ENCODE measurements at regions not wholly inside any gene's neighbourhood (a gene's known extent, or its start where the extent isn't known, plus 50 kb on each side); places are given as distances from the start of the nearest gene placed in this dataset.

GRCh38 chr12:58765653-58766512 lies 154.4 kb downstream of the LRIG3 start:
- Mint-ChIP-seq H3K4me1 (no peaks in the 10 kb centered on the region), H3K27me3 (no peaks in the 10 kb centered on the region), H3K9me3 (peaks cover 9% of the 10 kb centered on the region)

GRCh38 chr12:58766513-58766870 lies 153.8 kb downstream of the LRIG3 start:
- Mint-ChIP-seq H3K27me3 (no peaks in the 10 kb centered on the region), H3K27ac (no peak overlapping the region), H3K4me3 (no peak overlapping the region), H3K36me3 (no peaks in the 10 kb centered on the region), H3K9me3 (peaks cover 11% of the 10 kb centered on the region), H3K4me1 (no peaks in the 10 kb centered on the region)
- DNase-seq, result no peak
- CTCF ChIA-PET, result no interaction called here

More at GRCh38 chr12:58765653-58766512, 154.4 kb downstream of the LRIG3 start:
- Mint-ChIP-seq H3K27ac (no peak overlapping the region), H3K36me3 (no peaks in the 10 kb centered on the region), H3K4me3 (no peak overlapping the region)
- CTCF ChIA-PET, result no interaction called here
- no peak for DNase-seq

GRCh38 chr12:58767496-58767895 lies 152.8 kb downstream of the LRIG3 start:
- Mint-ChIP-seq H3K27ac (no peak overlapping the region), H3K9me3 (peaks cover 15% of the 10 kb centered on the region)
- DNase-seq, result no peak

GRCh38 chr12:58773986-58774385 lies 146.3 kb downstream of the LRIG3 start:
- H3K27ac Mint-ChIP-seq, result no peak overlapping the region
- DNase-seq, result no peak
- H3K9me3 Mint-ChIP-seq, result peaks cover 10% of the 10 kb centered on the region
- CTCF ChIA-PET, result interaction anchor here (0.7 kb wide), 1 partner anchor 1409 kb away, joined by 3 read pairs; no protein-coding TSS in a partner anchor
- no peaks in the 10 kb centered on the region for H3K36me3 Mint-ChIP-seq
- no peak overlapping the region for H3K4me3 Mint-ChIP-seq
- H3K4me1 Mint-ChIP-seq, result no peaks in the 10 kb centered on the region
- no peaks in the 10 kb centered on the region for H3K27me3 Mint-ChIP-seq

More at GRCh38 chr12:58767496-58767895, 152.8 kb downstream of the LRIG3 start:
- CTCF ChIA-PET, result no interaction called here
- no peaks in the 10 kb centered on the region for H3K4me1 Mint-ChIP-seq
- no peaks in the 10 kb centered on the region for H3K36me3 Mint-ChIP-seq
- no peak overlapping the region for H3K4me3 Mint-ChIP-seq
- H3K27me3 Mint-ChIP-seq, result no peaks in the 10 kb centered on the region

- CTCF ChIA-PET, result no interaction called here
- Mint-ChIP-seq H3K9me3 (peaks cover 7% of the 10 kb centered on the region), H3K27ac (no peak overlapping the region)
Measured at GRCh38 chr12:58774731-58775130, 145.6 kb downstream of the LRIG3 start.

GRCh38 chr12:58775396-58775795 lies 144.9 kb downstream of the LRIG3 start:
- Mint-ChIP-seq H3K27ac (no peak overlapping the region), H3K4me3 (no peak overlapping the region), H3K27me3 (no peaks in the 10 kb centered on the region), H3K4me1 (no peaks in the 10 kb centered on the region), H3K36me3 (no peaks in the 10 kb centered on the region), H3K9me3 (peaks cover 7% of the 10 kb centered on the region)
- DNase-seq, result no peak
- CTCF ChIA-PET, result no interaction called here

More at GRCh38 chr12:58774731-58775130, 145.6 kb downstream of the LRIG3 start:
- Mint-ChIP-seq H3K36me3 (no peaks in the 10 kb centered on the region), H3K4me3 (no peak overlapping the region), H3K4me1 (no peaks in the 10 kb centered on the region), H3K27me3 (no peaks in the 10 kb centered on the region)
- DNase-seq, result no peak

- no peaks in the 10 kb centered on the region for H3K4me1 Mint-ChIP-seq
- no peak overlapping the region for H3K27ac Mint-ChIP-seq
- CTCF ChIA-PET, result no interaction called here
- no peak for DNase-seq
- H3K27me3 Mint-ChIP-seq, result no peaks in the 10 kb centered on the region
- H3K36me3 Mint-ChIP-seq, result no peaks in the 10 kb centered on the region
- no peak overlapping the region for H3K4me3 Mint-ChIP-seq
- H3K9me3 Mint-ChIP-seq, result peaks cover 4% of the 10 kb centered on the region
Measured at GRCh38 chr12:58776144-58776543, 144.2 kb downstream of the LRIG3 start.

GRCh38 chr12:58777815-58778214 lies 142.5 kb downstream of the LRIG3 start:
- no peak overlapping the region for H3K27ac Mint-ChIP-seq
- no peaks in the 10 kb centered on the region for H3K27me3 Mint-ChIP-seq
- no peaks in the 10 kb centered on the region for H3K36me3 Mint-ChIP-seq
- CTCF ChIA-PET, result no interaction called here
- H3K4me1 Mint-ChIP-seq, result no peaks in the 10 kb centered on the region
- no peaks in the 10 kb centered on the region for H3K9me3 Mint-ChIP-seq
- H3K4me3 Mint-ChIP-seq, result no peak overlapping the region
- no peak for DNase-seq

GRCh38 chr12:58781609-58782008 lies 138.7 kb downstream of the LRIG3 start:
- CTCF ChIA-PET, result no interaction called here
- DNase-seq, result no peak
- no peaks in the 10 kb centered on the region for H3K27me3 Mint-ChIP-seq
- H3K4me1 Mint-ChIP-seq, result no peaks in the 10 kb centered on the region
- H3K9me3 Mint-ChIP-seq, result peaks cover 3% of the 10 kb centered on the region
- H3K4me3 Mint-ChIP-seq, result no peak overlapping the region
- no peak overlapping the region for H3K27ac Mint-ChIP-seq
- no peaks in the 10 kb centered on the region for H3K36me3 Mint-ChIP-seq

GRCh38 chr12:58787021-58787760 lies 133.1 kb downstream of the LRIG3 start:
- H3K9me3 Mint-ChIP-seq, result peaks cover 3% of the 10 kb centered on the region
- H3K4me3 Mint-ChIP-seq, result no peak overlapping the region
- H3K27ac Mint-ChIP-seq, result no peak overlapping the region
- DNase-seq, result no peak
- CTCF ChIA-PET, result no interaction called here
- no peaks in the 10 kb centered on the region for H3K27me3 Mint-ChIP-seq
- no peaks in the 10 kb centered on the region for H3K36me3 Mint-ChIP-seq
- no peaks in the 10 kb centered on the region for H3K4me1 Mint-ChIP-seq

- Mint-ChIP-seq H3K9me3 (peaks cover 3% of the 10 kb centered on the region), H3K27ac (no peak overlapping the region), H3K27me3 (no peaks in the 10 kb centered on the region), H3K4me1 (no peaks in the 10 kb centered on the region), H3K4me3 (no peak overlapping the region), H3K36me3 (no peaks in the 10 kb centered on the region)
- DNase-seq, result no peak
- CTCF ChIA-PET, result no interaction called here
Measured at GRCh38 chr12:58794859-58795258, 125.4 kb downstream of the LRIG3 start.

GRCh38 chr12:58795825-58796224 lies 124.5 kb downstream of the LRIG3 start:
- peaks cover 3% of the 10 kb centered on the region for H3K9me3 Mint-ChIP-seq
- no peak overlapping the region for H3K4me3 Mint-ChIP-seq
- CTCF ChIA-PET, result no interaction called here

GRCh38 chr12:58801986-58802385 lies 118.3 kb downstream of the LRIG3 start:
- no peaks in the 10 kb centered on the region for H3K36me3 Mint-ChIP-seq
- H3K27ac Mint-ChIP-seq, result no peak overlapping the region
- H3K9me3 Mint-ChIP-seq, result peaks cover 3% of the 10 kb centered on the region
- H3K4me3 Mint-ChIP-seq, result no peak overlapping the region
- CTCF ChIA-PET, result no interaction called here
- H3K4me1 Mint-ChIP-seq, result no peaks in the 10 kb centered on the region
- no peak for DNase-seq
- no peaks in the 10 kb centered on the region for H3K27me3 Mint-ChIP-seq

More at GRCh38 chr12:58795825-58796224, 124.5 kb downstream of the LRIG3 start:
- Mint-ChIP-seq H3K36me3 (no peaks in the 10 kb centered on the region), H3K4me1 (no peaks in the 10 kb centered on the region), H3K27me3 (no peaks in the 10 kb centered on the region), H3K27ac (no peak overlapping the region)
- no peak for DNase-seq

- Mint-ChIP-seq H3K9me3 (no peaks in the 10 kb centered on the region), H3K27ac (no peak overlapping the region), H3K4me3 (no peak overlapping the region), H3K4me1 (no peaks in the 10 kb centered on the region), H3K36me3 (no peaks in the 10 kb centered on the region), H3K27me3 (no peaks in the 10 kb centered on the region)
- DNase-seq, result no peak
- CTCF ChIA-PET, result no interaction called here
Measured at GRCh38 chr12:58803908-58804307, 116.4 kb downstream of the LRIG3 start.

- Mint-ChIP-seq H3K4me1 (no peaks in the 10 kb centered on the region), H3K27ac (no peak overlapping the region), H3K4me3 (no peak overlapping the region), H3K27me3 (no peaks in the 10 kb centered on the region), H3K36me3 (no peaks in the 10 kb centered on the region), H3K9me3 (no peaks in the 10 kb centered on the region)
- CTCF ChIA-PET, result no interaction called here
- no peak for DNase-seq
Measured at GRCh38 chr12:58804749-58805148, 115.6 kb downstream of the LRIG3 start.
